H1 (cell line): ENCODE measurements at regions not wholly inside any gene's neighbourhood (a gene's known extent, or its start where the extent isn't known, plus 50 kb on each side); places are given as distances from the start of the nearest gene placed in this dataset.

Experiments used
- CTCF ChIA-PET: fragments of 300-600 bp; sonication (Branson Sonifier 250); formaldehyde crosslinking; loops from one replicate; lab custom pipeline; 2021; ENCODE audit not compliant: partially characterized antibody; lab: Charles Lee
- POLR2A ChIA-PET: fragments of 300-600 bp; sonication (Branson Sonifier 250); formaldehyde crosslinking; loops from one replicate; lab custom pipeline; 2021; ENCODE audit warnings: inconsistent platforms; ENCODE audit not compliant: partially characterized antibody; lab: Charles Lee
- DNase-seq, 2 experiments: peaks; one replicate each; pipeline versions ENCODE4 v3.0.0 to v3.0.0-alpha.2; 2010 to 2022; ENCODE audit warnings: low spot score in 2 of 2, low read depth in 1 of 2, mixed read lengths in 1 of 2
- FAIRE-seq: peaks from 2 replicates; lab custom pipeline; 2011; peaks lifted over from hg19 to GRCh38; lab: Jason Lieb, UNC
- H2AFZ ChIP-seq: 2 replicates; pipeline ENCODE4 v1.8.1; 2012; ENCODE audit warnings: low read length, inconsistent platforms
- H2AK5ac ChIP-seq: 2 replicates; pipeline ENCODE4 v1.6.1; 2013; ENCODE audit warnings: low read depth, low read length
- H2BK120ac ChIP-seq: replicated peaks from 2 replicates; pipeline ENCODE3; 2013; ENCODE audit warnings: low read depth, low read length, inconsistent platforms
- H2BK12ac ChIP-seq: 2 replicates; pipeline ENCODE4 v1.6.1; 2013; ENCODE audit warnings: low read depth, low read length
- H2BK15ac ChIP-seq: 2 replicates; pipeline ENCODE4 v1.6.1; 2013; ENCODE audit warnings: low read length
- H2BK20ac ChIP-seq: 2 replicates; pipeline ENCODE4 v1.6.1; 2013; ENCODE audit warnings: low read length
- H2BK5ac ChIP-seq: 2 replicates; pipeline ENCODE4 v1.6.1; 2013; ENCODE audit warnings: low read depth, low read length
- H3K14ac ChIP-seq: 2 replicates; pipeline ENCODE4 v1.6.1; 2013; ENCODE audit warnings: inconsistent platforms; ENCODE audit not compliant: insufficient read length
- H3K18ac ChIP-seq: 2 replicates; pipeline ENCODE4 v1.6.1; 2013; ENCODE audit warnings: low read length; ENCODE audit errors: extremely low read depth
- H3K23ac ChIP-seq: 2 replicates; pipeline ENCODE4 v1.6.1; 2013; ENCODE audit warnings: inconsistent platforms; ENCODE audit not compliant: insufficient read length
- H3K23me2 ChIP-seq: 2 replicates; pipeline ENCODE4 v1.6.1; 2013; ENCODE audit warnings: low read depth, low read length
- H3K27ac ChIP-seq: 2 replicates; pipeline ENCODE4 v1.6.1; 2011; ENCODE audit warnings: low read depth, low read length, inconsistent platforms
- H3K27me3 ChIP-seq, 4 experiments: replicated peaks in 1 of 4; 1 replicate in 1 of 4; 2 replicates in 3 of 4; pipeline versions ENCODE4 v1.6.1 to v1.8.1; 2011 to 2013; ENCODE audit warnings: low read length in 3 of 4, mild to moderate bottlenecking in 3 of 4, inconsistent platforms in 2 of 4, mixed read lengths in 2 of 4, moderate library complexity in 1 of 4; ENCODE audit not compliant: control insufficient read depth in 3 of 4, insufficient read depth in 3 of 4; ENCODE audit errors: extremely low read depth in 1 of 4
- H3K36me3 ChIP-seq, 4 experiments: 2 replicates each; pipeline versions ENCODE4 v1.6.1 to v1.8.1; 2011 to 2013; ENCODE audit warnings: mild to moderate bottlenecking in 4 of 4, low read length in 3 of 4, moderate library complexity in 2 of 4, control low read depth in 1 of 4, inconsistent platforms in 1 of 4; ENCODE audit not compliant: insufficient read depth in 4 of 4, control insufficient read depth in 2 of 4
- H3K4ac ChIP-seq: replicated peaks from 2 replicates; pipeline ENCODE3; 2013; ENCODE audit warnings: low read length, low read depth, mixed read lengths, inconsistent platforms; ENCODE audit not compliant: insufficient read length
- H3K4me1 ChIP-seq, 4 experiments: replicated peaks in 1 of 4; 1 replicate in 1 of 4; 2 replicates in 3 of 4; pipeline versions ENCODE4 v1.6.1 to v1.8.1; 2011 to 2013; ENCODE audit warnings: low read length in 3 of 4, inconsistent platforms in 2 of 4, mixed read lengths in 1 of 4; ENCODE audit not compliant: insufficient read depth in 4 of 4, control insufficient read depth in 3 of 4
- H3K4me2 ChIP-seq, 2 experiments: 2 replicates each; pipeline versions ENCODE4 v1.6.1 to v1.8.1; 2011 to 2013; ENCODE audit warnings: low read depth in 2 of 2, low read length in 2 of 2, control low read depth in 1 of 2, inconsistent platforms in 1 of 2, mild to moderate bottlenecking in 1 of 2; ENCODE audit not compliant: insufficient read depth in 1 of 2
- H3K4me3 ChIP-seq, 4 experiments: fragments of 200-600, 300-600 bp in 1 of 4; sonication (generic), shearing (Covaris generic), sonication (Bioruptor Twin) in 1 of 4; 2 replicates each; pipeline versions ENCODE4 v1.5.1 to v1.8.1; 2011 to 2016; ENCODE audit warnings: low read length in 4 of 4, low read depth in 3 of 4, control low read depth in 2 of 4, inconsistent platforms in 2 of 4, mild to moderate bottlenecking in 2 of 4, mixed read lengths in 1 of 4, moderate library complexity in 1 of 4; ENCODE audit not compliant: insufficient read depth in 2 of 4; ENCODE audit errors: extremely low read depth in 1 of 4
- H3K56ac ChIP-seq: replicated peaks from 2 replicates; pipeline ENCODE3; 2013; ENCODE audit warnings: low read depth, mild to moderate bottlenecking, mixed read lengths, low read length, inconsistent platforms; ENCODE audit not compliant: insufficient read length
- H3K79me1 ChIP-seq: 2 replicates; pipeline ENCODE4 v1.6.1; 2013; ENCODE audit warnings: low read depth, low read length, control low read depth
- H3K79me2 ChIP-seq, 2 experiments: 2 replicates each; pipeline versions ENCODE4 v1.6.1 to v1.8.1; 2012 to 2013; ENCODE audit warnings: low read length in 2 of 2, mild to moderate bottlenecking in 2 of 2, inconsistent platforms in 1 of 2; ENCODE audit not compliant: insufficient read depth in 2 of 2, control insufficient read depth in 1 of 2
- H3K9ac ChIP-seq, 4 experiments: replicated peaks in 1 of 4; 1 replicate in 1 of 4; 2 replicates in 3 of 4; pipeline versions ENCODE4 v1.6.1 to v1.8.1; 2011 to 2013; ENCODE audit warnings: low read depth in 3 of 4, low read length in 3 of 4, control low read depth in 2 of 4, mild to moderate bottlenecking in 2 of 4, moderate library complexity in 2 of 4, inconsistent platforms in 1 of 4; ENCODE audit errors: extremely low read depth in 1 of 4
- H3K9me3 ChIP-seq, 2 experiments: 2 replicates each; pipeline versions ENCODE4 v1.6.1 to v1.8.1; 2012 to 2013; ENCODE audit warnings: mild to moderate bottlenecking in 2 of 2, moderate library complexity in 2 of 2, control low read depth in 1 of 2, inconsistent platforms in 1 of 2, low read depth in 1 of 2, low read length in 1 of 2, mixed read lengths in 1 of 2; ENCODE audit not compliant: insufficient read depth in 2 of 2
- H4K20me1 ChIP-seq, 2 experiments: replicated peaks in 1 of 2; 2 replicates each; pipeline versions ENCODE3 to v1.8.1; 2011 to 2013; ENCODE audit warnings: inconsistent platforms in 2 of 2, low read length in 2 of 2, mild to moderate bottlenecking in 1 of 2; ENCODE audit not compliant: insufficient read depth in 2 of 2, control insufficient read depth in 1 of 2
- H4K5ac ChIP-seq: 2 replicates; pipeline ENCODE4 v1.6.1; 2013; ENCODE audit warnings: low read length, low read depth, mixed read lengths, inconsistent platforms; ENCODE audit not compliant: insufficient read length
- H4K8ac ChIP-seq: 2 replicates; pipeline ENCODE4 v1.8.0; 2013; ENCODE audit warnings: mild to moderate bottlenecking, moderate library complexity, low read length, inconsistent platforms; ENCODE audit not compliant: insufficient read depth; ENCODE audit errors: extremely low read depth
- H4K91ac ChIP-seq: replicated peaks from 2 replicates; pipeline ENCODE3; 2013; ENCODE audit warnings: low read length, mixed read lengths, inconsistent platforms; ENCODE audit not compliant: insufficient read length
- BACH1 ChIP-seq: IDR thresholded peaks from 2 replicates; pipeline ENCODE4 v1.6.1; 2012; ENCODE audit warnings: low read length, improper control_type of control experiment
- CTBP2 ChIP-seq: IDR thresholded peaks from 2 replicates; pipeline ENCODE4 v1.7.0; 2011; ENCODE audit warnings: borderline replicate concordance, mild to moderate bottlenecking, moderate library complexity, mixed read lengths, low read length; ENCODE audit not compliant: insufficient read depth, insufficient read length
- EP300 ChIP-seq, 2 experiments: IDR thresholded peaks; 1 replicate in 1 of 2; 2 replicates in 1 of 2; pipeline ENCODE4 v1.6.1; 2011 to 2012; ENCODE audit warnings: low read depth in 2 of 2, low read length in 2 of 2, mild to moderate bottlenecking in 2 of 2, borderline replicate concordance in 1 of 2, inconsistent platforms in 1 of 2, moderate library complexity in 1 of 2
- EZH2 ChIP-seq: fragments of 200-600 bp; sonication (generic); IDR thresholded peaks from 2 replicates; pipeline ENCODE4 v1.7.1; 2012; ENCODE audit warnings: low read depth, mild to moderate bottlenecking, moderate library complexity, low read length, inconsistent platforms; ENCODE audit not compliant: severe bottlenecking
- HDAC2 ChIP-seq, 2 experiments: fragments of 300-600 bp in 1 of 2; sonication (generic) in 1 of 2; IDR thresholded peaks; 2 replicates each; pipeline ENCODE4 v1.6.1; 2011 to 2012; ENCODE audit warnings: low read depth in 2 of 2, low read length in 2 of 2, mild to moderate bottlenecking in 2 of 2, moderate library complexity in 2 of 2, borderline replicate concordance in 1 of 2, inconsistent platforms in 1 of 2
- POU5F1 ChIP-seq: IDR thresholded peaks from 2 replicates; pipeline ENCODE4 v1.6.1; 2011; ENCODE audit warnings: low read depth, mild to moderate bottlenecking, low read length, moderate library complexity
- RNF2 ChIP-seq: fragments of 200-900, 300-1000 bp; sonication (generic); IDR thresholded peaks from 2 replicates; pipeline ENCODE4 v1.7.1; 2016; ENCODE audit warnings: borderline replicate concordance, low read depth, mild to moderate bottlenecking, antibody characterized with exemption, low read length; ENCODE audit not compliant: poor library complexity, severe bottlenecking; ENCODE audit errors: missing control alignments
- RXRA ChIP-seq: IDR thresholded peaks from 2 replicates; pipeline ENCODE4 v1.6.1; 2011; ENCODE audit warnings: low read depth, mild to moderate bottlenecking, low read length, moderate library complexity; ENCODE audit not compliant: insufficient read depth
- SIN3A ChIP-seq, 2 experiments: IDR thresholded peaks in 1 of 2; conservative IDR thresholded peaks in 1 of 2; 2 replicates each; pipeline ENCODE4 v1.6.1; 2011 to 2012; ENCODE audit warnings: low read length in 2 of 2, improper control_type of control experiment in 1 of 2, low read depth in 1 of 2, mild to moderate bottlenecking in 1 of 2
- TBP ChIP-seq: IDR thresholded peaks from 2 replicates; pipeline ENCODE4 v1.6.1; 2011; ENCODE audit warnings: low read depth, low read length, improper control_type of control experiment
- TCF12 ChIP-seq: IDR thresholded peaks from 2 replicates; pipeline ENCODE4 v1.6.1; 2011; ENCODE audit warnings: low read depth, mild to moderate bottlenecking, low read length
- YY1 ChIP-seq: IDR thresholded peaks from 2 replicates; pipeline ENCODE4 v1.6.1; 2011; ENCODE audit warnings: low read depth, mild to moderate bottlenecking, low read length
- ZNF274 ChIP-seq: IDR thresholded peaks from 2 replicates; pipeline ENCODE4 v1.7.0; 2012; ENCODE audit warnings: low read length, borderline replicate concordance; ENCODE audit errors: extremely low read depth
- WGBS, 2 experiments: shearing (Covaris generic) in 1 of 2; methylation state at CpG; one replicate each; pipeline versions ENCODE4 v1.1.6 to v1.1.7; 2013 to 2015; ENCODE audit warnings: low lambda C conversion rate in 2 of 2, mixed read lengths in 2 of 2, inconsistent platforms in 1 of 2, low coverage in 1 of 2, missing lambda C conversion rate in 1 of 2; ENCODE audit not compliant: insufficient replicate concordance in 2 of 2, insufficient coverage in 1 of 2, insufficient read length in 1 of 2; ENCODE audit errors: extremely low coverage in 1 of 2, missing lambda C conversion rate in 1 of 2; 5-methylcytosine and 5-hydroxymethylcytosine counted together
- TF ChIP-seq, protein P1 (sequence below): IDR thresholded peaks from 2 replicates; pipeline ENCODE4 v1.6.1; 2012; ENCODE audit warnings: inconsistent platforms

DNA sequence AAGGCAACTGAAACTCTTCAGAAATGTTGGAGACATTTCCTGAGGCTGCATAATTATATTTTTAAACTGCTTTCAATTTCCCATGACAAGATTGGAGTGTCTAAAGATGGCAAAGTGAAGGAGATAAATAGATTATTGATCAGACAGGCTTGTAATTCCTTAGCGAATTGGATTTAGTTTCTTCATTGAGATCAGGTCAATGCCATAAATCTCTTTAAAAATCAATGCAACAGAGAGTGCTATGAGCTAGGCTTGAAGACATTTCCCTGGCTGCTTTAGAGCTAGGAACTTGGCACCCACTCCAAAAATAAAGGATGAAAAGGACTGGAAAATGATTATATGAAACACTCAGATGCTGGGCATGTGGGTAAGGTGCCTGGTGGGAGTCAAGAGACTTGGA, 828.4 kb downstream of the TLR4 start:
- Histone ChIP-seq H3K27ac (no peak overlapping the region), H3K27me3 (no peaks in the 10 kb centered on the region), H3K18ac (no peak overlapping the region), H3K79me1 (no peaks in the 10 kb centered on the region), H3K56ac (no peak overlapping the region), H3K79me2 (no peaks in the 10 kb centered on the region), H3K36me3 (no peaks in the 10 kb centered on the region), H4K91ac (no peak overlapping the region), H2AFZ (no peak overlapping the region), H4K5ac (no peak overlapping the region), H3K23ac (no peak overlapping the region), H2AK5ac (no peak overlapping the region), H3K4me2 (no peak overlapping the region), H4K20me1 (no peaks in the 10 kb centered on the region), H3K9me3 (no peaks in the 10 kb centered on the region), H3K4me3 (no peak overlapping the region), H3K9ac (no peak overlapping the region), H2BK5ac (no peak overlapping the region), H3K4me1 (no peaks in the 10 kb centered on the region), H3K4ac (no peak overlapping the region), H3K14ac (no peak overlapping the region), H2BK15ac (no peak overlapping the region), H3K23me2 (no peaks in the 10 kb centered on the region), H2BK12ac (no peak overlapping the region), H2BK120ac (no peak overlapping the region), H4K8ac (no peak overlapping the region), H2BK20ac (no peak overlapping the region)
- POLR2A ChIA-PET, result no interaction called here
- no peak for FAIRE-seq
- WGBS, 2 experiments, result 84% methylated on average over 1 of the region's 1 CpG; no CpG with 5 or more reads in 1 of the 2 experiments
- DNase-seq, result no peak
- CTCF ChIA-PET, result no interaction called here
- TF ChIP-seq RNF2 (no peak), EP300 (IDR thresholded peaks at IDR 0.05; ENCODE audit: borderline replicate concordance in 1 of 2, low read depth in 2 of 2, low read length in 2 of 2) (no peak), HDAC2 (IDR thresholded peaks at IDR 0.05; ENCODE audit: borderline replicate concordance in 1 of 2, low read depth in 2 of 2, low read length in 2 of 2) (no peak), POU5F1 (no peak), RXRA (no peak), CTBP2 (no peak), SIN3A (conservative IDR thresholded peaks at IDR 0.05 in 1 of 2, IDR thresholded peaks at IDR 0.05 in 1 of 2; ENCODE audit: low read depth in 1 of 2, low read length in 2 of 2) (no peak), BACH1 (no peak), ZNF274 (no peak), YY1 (no peak), EZH2 (no peak), TCF12 (no peak), TBP (no peak)
- TF ChIP-seq, protein P1, sequence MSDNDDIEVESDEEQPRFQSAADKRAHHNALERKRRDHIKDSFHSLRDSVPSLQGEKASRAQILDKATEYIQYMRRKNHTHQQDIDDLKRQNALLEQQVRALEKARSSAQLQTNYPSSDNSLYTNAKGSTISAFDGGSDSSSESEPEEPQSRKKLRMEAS, result no peak
